ENCODE measurements at regions not wholly inside any gene's neighbourhood (a gene's known extent, or its start where the extent isn't known, plus 50 kb on each side); places are given as distances from the start of the nearest gene placed in this dataset.
"Not testable (repeated sequence)": the region's sequence is repeated elsewhere in the genome, so short reads cannot be mapped to it uniquely, and the experiment has no call there.

DNA sequence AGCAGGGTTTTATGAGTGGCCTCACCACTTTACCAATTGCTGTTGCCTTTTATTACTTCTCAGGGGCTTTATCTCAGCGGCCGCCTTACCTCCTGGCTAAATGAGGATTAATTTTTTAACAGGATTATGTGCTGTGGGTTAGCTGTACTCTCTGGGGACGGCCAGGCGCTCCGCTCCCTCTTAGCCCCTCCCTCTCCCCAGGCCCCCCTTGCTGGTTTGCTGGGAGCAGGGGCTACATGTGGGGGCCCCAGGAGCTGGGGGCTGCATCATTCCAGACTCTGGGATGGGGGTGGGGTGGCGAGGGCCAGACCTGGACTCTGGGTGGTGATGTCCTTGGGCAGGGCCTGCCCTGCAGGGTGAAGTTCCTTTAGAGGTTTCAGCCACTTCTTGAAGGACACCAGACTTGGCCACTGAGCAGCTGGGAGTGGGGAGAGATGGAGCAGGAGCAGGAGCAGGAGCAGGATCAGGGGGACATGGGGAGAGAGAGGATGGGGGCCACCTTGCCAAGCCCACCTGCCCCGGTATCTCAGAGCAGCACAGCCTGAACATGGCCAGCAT lies 196.1 kb downstream of the GOLGA6L6 start:
- no peak for FAIRE-seq

DNA sequence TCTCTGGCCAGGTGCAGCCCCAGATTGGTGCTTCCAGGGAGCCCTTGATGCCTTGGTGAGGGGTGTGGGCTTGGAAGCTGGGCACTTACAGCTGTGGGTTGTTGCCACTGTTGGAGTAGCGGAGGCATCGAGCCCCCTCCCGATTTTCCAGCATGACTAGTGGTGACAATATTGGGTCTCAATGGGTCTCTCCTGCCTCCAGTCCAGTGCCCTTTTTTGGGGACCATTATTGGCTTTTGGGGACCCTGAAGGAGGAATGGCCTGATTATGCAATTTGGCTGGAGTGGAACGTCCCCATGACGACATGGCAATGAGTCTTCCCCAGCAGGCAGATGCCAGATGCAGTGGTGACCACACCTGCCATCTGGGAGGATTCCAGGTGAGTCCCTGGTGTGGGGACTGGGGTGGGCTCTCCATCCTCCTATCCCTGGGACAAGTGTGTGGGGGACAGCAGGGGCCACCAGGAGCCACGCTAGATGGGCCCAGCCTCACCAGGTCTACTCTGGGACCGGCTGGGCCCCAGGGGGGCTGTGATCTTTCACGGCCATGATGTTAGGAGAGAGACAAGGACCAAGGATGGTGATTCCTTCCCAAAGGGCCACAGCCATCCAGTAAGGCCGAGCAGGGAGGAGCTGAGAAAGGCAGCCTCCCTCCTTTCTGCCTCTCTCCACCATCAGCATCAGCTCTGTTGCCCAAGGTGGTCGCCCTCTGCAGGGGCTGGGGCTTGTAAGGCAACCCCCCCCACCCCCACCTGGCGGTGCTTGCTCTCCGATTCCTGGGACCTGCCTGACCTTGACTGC lies 196.8 kb downstream of the GOLGA6L6 start:
- FAIRE-seq: no peak

DNA sequence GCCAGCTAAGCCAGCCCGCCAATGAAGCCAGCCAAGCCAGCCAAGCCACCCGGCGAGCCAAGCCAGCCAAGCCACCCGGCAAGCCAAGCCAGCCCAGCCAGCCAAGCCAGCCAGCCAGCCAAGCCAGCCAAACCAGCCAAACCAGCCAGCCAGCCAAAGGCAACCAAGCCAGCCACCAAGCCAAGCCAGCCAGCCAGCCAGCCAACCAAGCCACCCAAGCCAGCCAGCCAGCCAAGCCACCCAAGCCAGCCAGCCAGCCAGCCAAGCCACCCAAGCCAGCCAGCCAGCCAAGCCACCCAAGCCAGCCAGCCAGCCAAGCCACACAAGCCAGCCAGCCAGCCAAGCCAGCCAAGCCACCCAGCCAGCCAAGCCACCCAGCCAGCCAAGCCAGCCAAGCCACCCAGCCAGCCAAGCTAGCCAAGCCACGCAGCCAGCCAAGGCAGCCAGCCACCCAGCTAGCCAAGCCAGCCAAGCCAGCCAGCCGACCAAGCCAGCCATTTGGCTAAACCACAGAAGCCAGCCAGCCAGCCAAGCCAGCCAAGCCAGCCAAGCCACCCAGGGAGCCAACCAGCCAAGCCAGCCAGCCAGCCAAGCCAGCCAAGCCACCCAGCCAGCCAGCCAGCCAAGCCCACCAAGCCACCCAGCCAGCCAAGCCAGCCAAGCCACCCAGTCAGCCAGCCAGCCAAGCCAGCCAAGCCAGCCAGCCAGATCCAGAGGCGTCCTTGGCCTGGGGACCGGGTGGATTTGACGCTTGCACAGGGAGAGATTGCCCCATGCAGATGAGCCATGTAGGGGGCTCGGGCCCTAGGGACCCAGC lies 198.0 kb downstream of the GOLGA6L6 start:
- FAIRE-seq: not testable (repeated sequence)

DNA sequence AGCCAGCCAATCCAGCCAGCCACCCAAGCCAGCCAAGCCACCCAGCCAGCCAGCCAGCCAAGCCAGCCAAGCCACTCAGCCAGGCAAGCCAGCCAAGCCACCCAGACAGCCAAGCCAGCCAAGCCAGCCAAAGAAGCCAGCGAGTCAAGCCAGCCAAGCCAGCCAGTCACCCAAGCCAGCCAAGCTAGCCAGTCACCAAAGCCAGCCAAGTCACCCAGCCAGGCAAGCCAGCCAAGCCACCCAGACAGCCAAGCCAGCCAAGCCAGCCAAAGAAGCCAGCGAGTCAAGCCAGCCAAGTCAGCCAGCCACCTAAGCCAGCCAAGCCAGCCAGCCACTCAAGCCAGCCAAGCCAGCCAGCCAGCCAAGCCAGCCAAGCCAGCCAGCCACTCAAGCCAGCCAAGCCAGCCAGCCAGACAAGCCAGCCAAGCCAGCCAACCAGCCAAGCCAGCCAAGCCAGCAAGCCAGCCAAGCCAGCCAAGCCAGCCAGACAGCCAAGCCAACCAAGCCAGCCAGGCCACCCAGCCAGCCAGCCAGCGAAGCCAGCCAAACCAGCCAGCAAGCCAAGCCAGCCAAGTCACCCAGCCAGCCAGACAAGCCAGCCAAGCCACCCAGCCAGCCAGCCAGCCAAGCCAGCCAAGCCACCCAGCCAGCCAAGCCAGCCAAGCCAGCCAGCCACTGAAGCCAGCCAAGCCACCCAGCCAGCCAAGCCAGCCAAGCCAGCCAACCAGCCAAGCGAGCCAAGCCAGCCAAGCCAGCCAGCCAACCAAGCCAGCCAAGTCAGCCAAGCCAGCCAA lies 198.8 kb downstream of the GOLGA6L6 start:
- not testable (repeated sequence) for FAIRE-seq

DNA sequence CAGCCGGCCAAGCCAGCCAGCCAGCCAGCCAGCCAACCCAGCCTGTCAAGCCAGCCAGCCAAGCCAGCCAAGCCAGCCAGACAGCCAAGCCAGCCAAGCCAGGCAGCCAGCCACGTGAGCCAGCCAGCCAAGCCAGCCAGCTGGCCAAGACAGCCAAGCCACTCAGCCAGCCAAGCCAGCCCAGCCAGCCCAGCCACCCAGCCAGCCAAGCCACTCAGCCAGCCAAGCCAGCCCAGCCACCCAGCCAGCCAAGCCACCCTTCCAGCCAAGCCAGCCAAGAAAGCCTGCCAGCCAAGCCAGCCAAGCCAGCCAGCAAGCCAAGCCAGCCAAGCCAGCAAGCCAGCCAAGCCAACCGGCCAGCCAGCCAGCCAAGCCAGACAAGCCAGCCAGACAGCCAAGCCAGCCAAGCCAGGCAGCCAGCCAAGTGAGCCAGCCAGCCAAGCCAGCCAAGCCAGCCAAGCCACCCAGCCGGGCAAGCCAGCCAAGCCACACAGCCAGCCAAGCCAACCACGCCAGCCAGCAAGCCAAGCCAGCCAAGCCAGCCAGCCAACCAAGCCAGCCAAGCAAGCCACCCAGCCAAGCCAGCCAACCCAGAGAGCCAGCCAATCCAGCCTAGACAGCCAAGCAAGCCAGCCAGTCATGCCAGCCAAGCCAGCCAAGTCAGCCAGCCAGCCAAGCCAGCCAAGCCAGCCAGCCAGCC lies 199.5 kb downstream of the GOLGA6L6 start:
- FAIRE-seq: no peak

DNA sequence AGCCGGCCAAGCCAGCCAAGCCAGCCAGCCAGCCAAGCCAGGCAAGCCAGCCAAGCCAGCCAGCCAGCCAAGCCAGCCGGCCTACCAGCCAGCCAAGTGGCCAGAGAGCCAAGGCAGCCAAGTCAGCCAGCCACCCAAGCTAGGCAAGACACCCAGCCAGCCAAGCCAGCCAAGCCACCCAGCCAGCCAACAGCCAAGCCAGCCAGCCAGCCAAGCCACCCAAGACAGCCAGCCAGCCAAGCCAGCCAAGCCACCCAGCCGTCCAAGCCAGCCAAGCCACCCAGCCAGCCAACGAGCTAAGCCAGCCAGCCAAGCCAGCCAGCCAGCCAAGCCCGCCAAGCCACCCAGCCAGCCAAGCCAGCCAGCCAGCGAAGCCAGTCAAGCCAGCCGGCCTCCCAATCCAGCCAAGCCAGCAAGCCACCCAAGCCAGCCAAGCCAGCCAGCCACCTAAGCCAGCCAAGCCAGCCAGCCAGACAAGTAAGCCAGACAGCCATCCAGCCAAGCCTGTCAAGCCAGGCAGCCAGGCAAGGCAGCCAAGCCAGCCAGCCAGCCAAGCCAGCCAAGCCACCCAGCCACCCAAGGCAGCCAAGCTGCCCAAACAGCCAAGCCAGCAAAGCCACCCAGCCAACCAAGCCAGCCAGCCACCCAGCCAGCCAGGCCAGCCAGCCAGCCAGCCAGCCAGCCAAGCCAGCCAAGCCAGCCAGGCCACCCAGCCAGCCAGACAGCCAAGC lies 200.5 kb downstream of the GOLGA6L6 start:
- no peak for FAIRE-seq

DNA sequence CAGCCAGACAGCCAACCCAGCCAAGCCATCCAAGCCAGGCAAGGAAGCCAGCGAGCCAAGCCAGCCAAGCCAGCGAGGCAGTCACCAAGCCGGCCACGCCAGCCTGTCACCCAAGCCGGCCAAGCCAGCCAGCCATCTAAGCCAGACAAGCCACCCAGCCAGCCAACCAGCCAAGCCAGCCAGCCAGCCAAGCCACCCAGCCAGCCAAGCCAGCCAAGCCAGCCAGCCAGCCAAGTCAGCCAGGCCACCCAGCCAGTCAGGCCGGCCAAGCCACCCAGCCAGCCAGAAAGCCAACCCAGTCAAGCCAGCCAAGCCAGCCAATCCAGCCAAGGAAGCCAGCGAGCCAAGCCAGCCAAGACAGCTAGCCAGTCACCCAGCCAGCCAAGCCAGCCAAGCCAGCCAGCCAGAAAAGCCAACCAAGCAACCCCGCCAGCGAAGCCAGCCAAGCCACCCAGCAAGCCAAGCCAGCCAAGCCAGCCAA lies 201.2 kb downstream of the GOLGA6L6 start:
- FAIRE-seq: no peak

DNA sequence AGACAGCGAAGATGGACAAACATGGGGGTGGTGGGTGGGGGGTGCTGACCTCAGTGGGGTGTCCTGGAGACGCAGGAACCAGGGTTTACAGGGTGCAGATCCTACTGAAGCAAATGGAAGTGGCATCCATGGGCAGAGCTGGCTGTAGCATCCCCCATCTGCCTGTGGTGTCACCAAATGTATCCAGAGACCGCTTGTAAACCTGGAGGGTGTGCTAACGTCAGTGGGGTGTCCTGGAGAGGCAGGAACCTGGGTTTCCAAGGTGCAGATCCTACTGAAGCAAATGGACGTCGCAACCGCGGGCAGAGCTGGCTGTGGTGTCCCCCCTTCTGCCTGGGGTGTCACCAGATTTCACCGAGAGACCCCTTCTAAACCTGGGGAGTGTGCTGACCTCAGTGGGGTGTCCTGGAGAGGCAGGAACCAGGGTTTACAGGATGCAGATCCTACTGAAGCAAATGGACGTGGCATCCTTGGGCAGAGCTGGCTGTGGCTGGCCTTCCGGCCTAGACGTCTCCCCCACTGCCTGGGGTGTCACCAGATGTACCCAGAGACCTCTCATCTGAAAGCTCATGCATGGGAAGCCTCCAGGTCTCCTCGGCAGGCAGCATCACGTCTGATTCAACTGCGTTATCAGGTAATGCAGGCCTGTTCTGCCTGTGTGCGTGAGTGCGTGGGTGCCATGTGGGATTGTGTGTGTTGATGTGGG lies 202.4 kb downstream of the GOLGA6L6 start:
- FAIRE-seq: not testable (repeated sequence)

DNA sequence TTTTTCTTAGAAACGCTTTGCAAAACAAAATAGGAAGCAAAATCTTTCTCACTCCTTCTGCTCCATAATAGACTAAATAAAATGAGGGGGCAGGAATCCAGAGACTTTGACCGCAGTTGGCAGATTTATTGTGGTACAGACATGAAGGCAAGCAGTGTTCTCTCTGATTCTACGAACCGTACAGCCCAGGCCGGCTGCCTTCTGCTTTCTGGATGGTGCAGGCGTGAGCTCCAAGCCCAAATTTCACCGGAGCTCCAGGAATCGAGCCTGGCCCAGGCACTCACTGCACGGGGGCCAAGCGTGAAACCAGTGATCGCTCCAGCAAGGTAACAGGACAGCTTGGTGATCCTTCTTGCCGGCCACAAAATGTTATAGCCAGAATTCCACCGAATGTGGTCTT lies 202.9 kb downstream of the GOLGA6L6 start:
- not testable (repeated sequence) for FAIRE-seq

DNA sequence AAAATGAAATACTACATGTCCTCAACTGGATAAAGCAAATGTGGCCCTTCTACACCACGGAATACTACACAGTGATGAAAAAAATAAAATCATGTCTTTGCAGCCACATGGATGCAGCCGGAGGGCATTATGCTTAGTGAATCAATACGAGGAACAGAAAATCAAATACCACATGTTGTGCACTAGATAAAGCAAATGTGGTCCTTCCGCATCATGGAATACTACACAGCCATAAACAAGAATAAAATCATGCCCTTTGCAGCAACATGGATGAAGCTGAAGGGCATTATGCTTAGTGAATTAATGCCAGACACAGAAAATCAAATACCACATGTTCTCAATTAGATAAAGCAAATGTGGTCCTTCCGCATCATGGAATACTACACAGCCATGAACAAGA lies 204.4 kb downstream of the GOLGA6L6 start:
- not testable (repeated sequence) for FAIRE-seq

DNA sequence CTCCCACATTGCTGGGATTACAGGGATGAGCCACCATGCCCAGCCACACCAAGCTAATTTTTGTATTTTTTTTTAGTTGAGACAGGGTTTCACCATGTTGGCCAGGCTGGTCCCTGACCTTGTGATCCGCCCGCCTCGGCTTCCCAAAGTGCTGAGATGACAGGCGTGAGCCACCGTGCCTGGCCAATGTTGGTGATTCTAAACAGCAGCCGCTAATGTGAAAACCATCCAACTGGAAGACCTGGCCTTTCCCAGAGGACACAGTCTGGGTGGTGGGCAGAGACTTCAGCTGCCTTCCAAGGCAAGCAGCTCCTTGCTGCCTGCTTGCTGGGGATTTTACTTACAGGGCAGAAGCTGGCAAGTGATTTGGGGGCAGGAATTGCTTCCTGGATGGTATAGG lies 207.1 kb downstream of the GOLGA6L6 start:
- not testable (repeated sequence) for FAIRE-seq

DNA sequence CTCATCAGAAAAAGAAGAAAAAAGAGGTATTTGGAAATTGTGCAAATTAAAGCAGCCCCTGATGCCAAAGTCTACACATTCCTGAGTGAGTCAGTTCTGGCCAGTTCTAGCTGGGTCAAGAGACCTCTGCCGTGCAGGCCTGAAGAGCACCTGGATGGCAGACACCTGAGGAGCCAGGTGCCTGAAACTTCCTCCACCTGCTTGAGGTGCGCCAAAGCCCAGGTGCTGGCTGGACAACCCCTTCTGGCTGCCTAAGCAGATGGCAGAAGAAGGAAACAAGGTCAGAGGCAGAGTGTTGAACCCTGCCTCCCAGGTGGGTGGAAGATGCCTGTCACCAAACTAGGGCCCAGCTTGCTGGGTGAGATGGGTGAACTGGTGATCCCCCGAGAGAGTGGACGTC lies 215.8 kb downstream of the GOLGA6L6 start:
- FAIRE-seq: not testable (repeated sequence)

DNA sequence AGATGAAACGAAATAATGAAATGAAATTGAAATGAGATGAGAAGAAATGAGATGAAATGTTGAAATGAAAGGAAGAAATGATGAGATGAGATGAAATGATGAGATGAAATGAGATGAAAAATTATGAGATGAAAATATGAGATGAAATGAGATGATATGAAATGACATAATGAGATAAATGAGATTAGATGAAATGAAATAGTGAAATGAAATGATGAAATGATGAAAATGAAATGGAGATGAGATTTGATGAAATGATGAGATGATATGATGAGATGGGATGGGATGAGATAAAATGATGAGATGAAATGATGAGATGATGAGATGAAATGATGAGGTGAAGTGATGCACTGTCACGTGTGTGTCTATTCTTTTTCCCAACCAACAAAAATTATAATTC lies 224.5 kb downstream of the GOLGA6L6 start:
- FAIRE-seq: peak; percentile 60

DNA sequence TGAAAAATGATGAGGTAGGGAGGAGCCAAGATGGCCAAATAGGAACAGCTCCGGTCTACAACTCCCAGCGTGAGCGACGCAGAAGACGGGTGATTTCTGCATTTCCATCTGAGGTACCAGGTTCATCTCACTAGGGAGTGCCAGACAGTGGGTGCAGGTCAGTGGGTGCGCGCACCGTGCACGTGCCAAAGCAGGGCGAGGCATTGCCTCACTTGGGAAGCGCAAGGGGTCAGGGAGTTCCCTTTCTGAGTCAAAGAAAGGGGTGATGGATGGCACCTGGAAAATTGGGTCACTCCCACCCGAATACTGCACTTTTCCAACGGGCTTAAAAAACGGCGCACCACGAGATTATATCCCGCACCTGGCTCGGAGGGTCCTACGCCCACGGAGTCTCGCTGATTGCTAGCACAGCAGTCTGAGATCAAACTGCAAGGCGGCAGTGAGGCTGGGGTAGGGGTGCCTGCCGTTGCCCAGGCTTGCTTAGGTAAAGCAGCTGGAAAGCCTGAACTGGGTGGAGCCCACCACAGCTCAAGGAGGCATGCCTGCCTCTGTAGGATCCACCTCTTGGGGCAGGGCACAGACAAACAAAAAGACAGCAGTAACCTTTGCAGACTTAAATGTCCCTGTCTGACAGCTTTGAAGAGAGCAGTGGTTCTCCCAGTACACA lies 230.5 kb downstream of the GOLGA6L6 start:
- FAIRE-seq: not testable (repeated sequence)

DNA sequence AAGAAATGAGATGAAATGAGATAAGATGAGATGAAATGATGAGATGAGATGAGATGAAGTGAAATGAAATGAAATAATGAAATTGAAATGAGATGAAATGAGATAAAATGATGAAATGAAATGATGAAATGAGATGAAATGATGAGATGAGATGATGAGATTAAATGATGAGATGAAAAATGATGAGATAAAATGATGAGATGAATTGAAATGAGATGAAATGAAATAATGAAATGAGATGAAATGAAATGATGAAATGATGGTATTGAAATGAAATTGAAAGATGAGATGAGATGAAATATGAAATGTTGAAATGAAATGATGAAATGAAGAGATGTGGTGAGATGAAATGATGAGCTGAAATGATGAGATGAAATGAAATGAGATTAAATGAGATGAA lies 231.0 kb downstream of the GOLGA6L6 start:
- no peak for FAIRE-seq

DNA sequence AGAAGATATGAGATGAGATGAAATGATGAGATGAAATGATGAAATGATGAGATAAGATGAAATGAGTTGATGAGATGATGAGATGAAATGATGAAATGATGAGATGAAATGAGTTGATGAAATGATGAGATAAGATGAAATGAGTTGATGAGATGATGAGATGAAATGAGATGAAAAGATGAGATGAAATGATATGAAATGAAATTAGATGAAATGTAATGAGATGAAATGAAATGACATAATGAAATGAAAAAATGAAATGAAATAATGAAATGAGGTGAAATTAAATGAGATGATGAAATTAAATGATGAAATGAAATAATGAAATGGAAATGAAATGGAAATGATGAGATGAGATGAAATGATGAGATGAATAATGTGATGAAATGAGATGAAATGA lies 231.6 kb downstream of the GOLGA6L6 start:
- not testable (repeated sequence) for FAIRE-seq

DNA sequence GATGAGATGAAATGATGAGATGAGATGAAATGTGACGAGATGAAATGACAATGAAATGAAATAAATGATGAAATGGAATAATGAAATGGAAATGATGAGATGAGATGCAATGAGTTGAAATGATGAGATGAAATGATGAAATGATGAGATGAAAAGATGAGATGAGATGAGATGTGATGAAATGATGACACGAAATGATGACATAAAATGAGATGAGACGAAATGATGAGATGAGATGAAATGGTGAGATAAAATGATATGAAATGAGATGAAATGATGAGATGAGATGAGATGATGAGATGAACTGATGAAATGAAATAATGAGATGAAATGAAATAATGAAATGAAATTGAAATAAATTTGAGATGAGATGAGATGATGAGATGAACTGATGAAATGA lies 232.2 kb downstream of the GOLGA6L6 start:
- FAIRE-seq: not testable (repeated sequence)

DNA sequence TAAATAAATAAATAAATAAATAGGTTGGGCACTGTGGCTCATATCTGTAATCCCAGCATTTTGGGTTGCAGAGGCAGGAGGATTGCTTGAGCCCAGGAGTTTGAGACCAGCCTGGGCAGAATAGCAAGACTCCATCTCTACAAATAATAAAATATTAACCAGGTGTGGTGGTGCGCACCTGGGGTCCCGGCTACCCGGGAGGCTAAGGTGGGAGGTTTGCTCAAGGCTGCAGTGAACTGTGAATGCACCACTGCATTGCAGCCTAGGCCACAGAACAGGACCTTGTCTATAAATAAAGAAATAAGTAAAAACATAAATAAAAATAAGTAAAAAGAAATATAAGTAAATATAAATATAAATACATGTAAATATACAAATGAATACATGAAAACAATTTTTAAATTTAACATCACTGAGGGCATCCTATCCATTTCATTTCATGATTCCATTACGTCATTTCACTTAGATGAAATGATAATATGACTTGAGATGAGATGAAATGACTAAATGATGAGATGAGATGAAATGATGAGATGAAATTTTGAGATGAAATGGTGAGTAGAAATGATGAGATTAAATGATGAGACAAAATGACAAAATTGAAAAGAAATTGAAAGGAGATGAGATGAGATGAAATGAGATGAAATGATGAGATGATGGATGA lies 233.4 kb downstream of the GOLGA6L6 start:
- not testable (repeated sequence) for FAIRE-seq

DNA sequence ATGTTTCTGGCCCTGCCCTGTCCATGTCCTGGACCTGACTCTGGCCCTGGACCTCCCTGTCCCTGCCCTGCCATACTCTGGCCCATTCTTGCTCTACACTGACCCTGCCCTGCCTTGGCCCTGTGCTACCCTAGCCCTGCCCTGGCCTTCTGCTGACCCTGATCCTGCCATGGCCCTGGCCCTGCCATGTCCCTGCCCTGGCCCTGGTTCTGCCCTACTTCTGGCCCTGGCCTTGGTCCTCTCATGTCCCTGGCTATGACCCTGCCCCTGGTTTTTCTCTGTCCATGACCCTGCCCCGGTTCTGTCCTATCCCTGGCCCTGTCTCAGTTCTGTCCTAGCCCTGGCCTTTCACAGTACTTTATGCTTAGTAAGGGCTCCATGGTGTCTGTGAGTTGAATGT lies 234.5 kb downstream of the GOLGA6L6 start:
- FAIRE-seq: not testable (repeated sequence)

Data from islet of Langerhans (tissue), 1 donor.